ENCODE measurements at regions not wholly inside any gene's neighbourhood (a gene's known extent, or its start where the extent isn't known, plus 50 kb on each side); places are given as distances from the start of the nearest gene placed in this dataset.
A peak's percentile ranks its signal among the peaks of the same experiment; 100 is the strongest.
"Not testable (repeated sequence)": the region's sequence is repeated elsewhere in the genome, so short reads cannot be mapped to it uniquely, and the experiment has no call there.

DNA sequence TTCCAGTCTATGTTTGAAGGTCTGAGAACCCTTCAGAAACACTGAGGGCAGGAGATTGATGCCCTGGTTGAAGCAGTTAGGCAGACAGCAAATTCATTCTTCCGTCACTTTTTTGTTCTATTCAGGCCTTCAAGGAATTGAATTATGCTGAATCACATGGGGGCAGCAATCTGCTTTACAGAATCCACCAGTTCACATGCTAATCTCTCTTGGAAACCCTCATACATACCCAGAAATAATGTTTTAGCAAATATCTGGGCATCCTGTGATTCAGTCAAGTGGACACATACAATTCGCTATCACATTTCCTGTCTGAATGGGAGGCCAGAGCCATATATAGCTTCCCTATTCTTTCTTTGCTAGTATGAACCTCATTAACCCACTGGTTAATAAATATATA is 301.4 kb upstream of the CNTNAP5 start:
- DNase-seq = no peak

- no peak for DNase-seq
These were observed 292.5 kb upstream of the CNTNAP5 start for GRCh38 chr2:123732563-123732962.

DNA sequence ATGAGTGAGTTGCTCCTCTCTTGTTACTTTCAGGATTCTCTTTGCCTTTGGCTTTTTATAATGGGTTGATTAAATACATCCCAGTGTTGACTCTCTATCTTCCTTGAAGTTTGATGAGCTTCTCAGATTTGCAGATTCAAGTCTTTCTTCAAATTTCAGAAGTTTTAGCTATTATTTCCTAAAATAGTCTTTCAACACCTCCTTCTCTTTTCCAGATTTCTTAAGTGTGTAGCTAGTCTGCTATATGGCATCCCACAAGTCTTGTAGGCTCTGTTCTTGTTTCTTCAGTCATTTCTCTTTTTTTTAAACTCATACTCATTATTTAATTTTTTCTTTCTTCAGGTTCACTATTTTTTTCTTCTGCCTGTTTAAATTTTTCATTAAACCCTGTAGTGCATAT is 287.7 kb upstream of the CNTNAP5 start:
- peak; percentile 9 to 55 for DNase-seq

DNA sequence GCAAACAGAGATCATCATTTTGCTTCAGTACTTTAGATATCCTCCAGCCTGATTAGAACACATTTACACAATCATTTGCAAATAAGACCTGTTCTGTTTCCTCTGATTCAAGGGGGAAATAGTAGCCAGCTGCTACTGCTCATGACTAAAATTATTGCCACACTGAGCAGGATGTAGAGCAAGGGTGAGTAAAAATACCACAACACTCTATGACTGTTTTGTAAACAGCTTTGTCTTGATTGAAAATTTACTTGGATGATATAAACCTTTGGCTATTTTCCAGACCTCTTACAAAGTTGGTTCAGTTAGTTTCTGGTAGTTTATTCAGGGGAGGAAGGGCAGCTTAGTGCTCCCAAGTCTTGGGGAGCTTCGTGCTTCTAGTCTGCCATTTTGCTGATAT is 286.4 kb upstream of the CNTNAP5 start:
- peak; percentile 55 to 69 for DNase-seq

DNA sequence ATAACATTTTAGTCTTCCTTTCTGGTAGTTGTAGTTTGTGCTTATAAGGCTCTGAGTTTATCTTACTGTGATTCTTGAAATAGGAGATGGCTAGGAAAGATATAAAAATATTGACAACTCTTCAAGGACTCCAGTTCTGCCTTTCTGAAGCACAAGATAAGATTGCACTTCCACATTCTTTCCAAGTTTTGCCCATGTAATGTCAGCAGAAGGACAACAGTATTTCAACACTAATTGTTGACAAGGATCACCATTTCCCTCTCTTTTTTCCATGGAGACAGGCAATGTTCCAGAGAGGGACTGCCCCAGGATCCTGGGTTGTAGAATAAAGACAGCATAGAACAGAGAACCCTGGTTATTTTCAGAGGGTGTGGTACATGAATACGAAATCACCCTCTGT is 279.1 kb upstream of the CNTNAP5 start:
- DNase-seq = peak; percentile 17 to 20

- peak in 1 of 2 donors; percentile 35 for DNase-seq
These were observed 277.8 kb upstream of the CNTNAP5 start for GRCh38 chr2:123747326-123747725.

- DNase-seq = no peak
These were observed 262.9 kb upstream of the CNTNAP5 start for GRCh38 chr2:123762221-123762620.

DNA sequence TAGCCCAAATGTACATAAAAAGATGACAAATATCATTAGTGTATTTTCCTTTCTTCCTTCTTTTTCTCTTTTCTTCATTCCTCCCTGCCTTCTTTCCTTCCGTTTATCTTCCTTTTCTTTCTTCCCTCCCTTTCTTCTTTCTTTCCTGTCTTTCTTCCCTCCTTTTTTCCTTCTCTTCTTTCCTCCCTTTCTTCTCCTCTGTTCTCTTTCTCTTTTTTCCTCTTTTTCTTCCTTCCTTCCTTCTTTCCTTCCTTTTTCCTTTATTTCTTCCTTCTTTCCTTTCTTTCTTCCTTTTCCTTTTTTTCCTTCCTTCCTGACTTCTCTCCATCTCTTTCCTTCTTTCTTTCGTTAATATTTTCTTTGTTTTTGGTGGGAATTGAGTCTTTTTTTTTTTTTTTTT is 256.9 kb upstream of the CNTNAP5 start:
- DNase-seq = no peak

DNA sequence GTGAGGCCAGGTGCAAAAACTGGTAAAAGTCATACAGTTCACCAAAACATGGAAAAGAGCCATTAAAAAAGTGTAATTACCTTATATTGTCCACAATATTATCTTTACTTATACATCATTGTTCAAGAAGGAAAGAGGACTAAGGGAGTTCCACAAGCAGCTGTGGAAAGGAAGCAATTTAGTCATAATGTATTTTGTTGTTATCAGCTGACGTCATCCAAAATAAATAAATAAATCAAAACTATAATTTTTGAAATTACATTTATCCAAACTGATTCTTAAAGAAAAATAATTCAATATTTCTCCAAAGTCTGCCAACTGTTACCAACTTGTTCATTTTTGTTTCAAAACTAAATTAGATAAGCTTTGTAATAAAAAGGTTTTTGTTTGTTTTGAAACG is 256.1 kb upstream of the CNTNAP5 start:
- DNase-seq = no peak

DNA sequence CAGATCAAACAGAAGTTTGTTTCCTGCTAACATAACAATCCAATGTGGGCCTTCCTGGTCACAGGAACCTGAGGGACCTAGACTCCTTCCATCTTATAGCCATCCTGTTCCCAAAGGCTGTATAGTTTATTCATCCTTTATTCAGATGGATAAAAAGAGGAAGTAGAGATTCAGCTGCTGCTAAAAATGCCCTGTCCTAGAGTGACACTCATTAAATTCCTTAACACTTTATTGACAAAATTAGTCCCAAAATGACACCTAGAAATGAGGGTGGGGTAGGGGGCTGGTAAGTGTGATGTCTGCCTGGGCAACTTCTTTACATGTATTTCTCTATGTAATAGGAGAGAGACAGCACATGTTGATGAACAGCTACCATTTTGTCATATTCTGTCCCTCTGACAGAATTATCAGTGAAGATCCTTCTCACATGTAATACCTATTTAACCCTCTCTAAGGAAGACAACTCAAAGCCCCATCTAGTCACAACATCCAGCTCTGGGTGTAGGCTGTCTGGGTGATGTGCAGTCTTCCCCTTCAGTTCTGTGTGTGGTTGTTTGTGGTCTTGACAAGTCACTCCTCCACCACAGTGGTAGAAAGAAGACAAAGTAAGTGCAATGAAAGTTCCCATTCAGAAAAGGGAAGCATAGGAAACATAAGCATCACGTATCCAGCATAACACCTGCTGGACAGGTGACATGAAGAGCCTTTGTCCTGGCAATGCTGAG is 253.9 kb upstream of the CNTNAP5 start:
- no peak for DNase-seq

DNA sequence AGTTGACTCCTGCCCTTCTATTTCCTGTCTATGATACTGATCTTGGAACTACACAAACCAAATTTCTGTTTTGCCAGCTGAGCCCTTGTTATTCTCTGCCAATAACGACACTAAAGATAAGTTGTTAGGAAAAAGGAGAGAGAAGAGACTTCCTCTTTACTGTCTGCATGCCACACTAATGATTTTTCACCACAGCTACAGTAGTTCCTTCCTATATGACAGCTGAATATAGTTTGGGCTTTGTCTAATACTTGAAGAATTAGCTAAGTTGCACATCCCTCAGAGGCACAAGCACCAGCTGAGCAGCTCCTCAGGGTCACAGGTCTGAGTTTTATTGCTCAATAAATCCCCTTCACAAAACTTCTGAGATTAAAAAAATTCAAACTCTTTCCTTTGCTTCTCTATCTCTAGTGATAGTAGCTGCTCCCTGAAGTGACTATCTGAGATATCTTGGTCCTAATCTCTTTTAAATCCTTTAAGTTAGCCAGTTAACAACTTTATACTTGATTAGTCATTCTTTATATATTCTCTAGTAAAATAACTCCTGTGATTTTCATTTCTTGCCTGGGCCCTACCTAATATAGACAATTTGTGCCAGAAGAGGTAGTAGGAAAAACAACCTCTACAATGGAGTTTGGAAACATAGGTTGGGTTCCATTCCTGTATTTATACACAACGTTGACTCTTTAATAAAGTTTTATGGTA is 253.0 kb upstream of the CNTNAP5 start:
- DNase-seq = no peak

DNA sequence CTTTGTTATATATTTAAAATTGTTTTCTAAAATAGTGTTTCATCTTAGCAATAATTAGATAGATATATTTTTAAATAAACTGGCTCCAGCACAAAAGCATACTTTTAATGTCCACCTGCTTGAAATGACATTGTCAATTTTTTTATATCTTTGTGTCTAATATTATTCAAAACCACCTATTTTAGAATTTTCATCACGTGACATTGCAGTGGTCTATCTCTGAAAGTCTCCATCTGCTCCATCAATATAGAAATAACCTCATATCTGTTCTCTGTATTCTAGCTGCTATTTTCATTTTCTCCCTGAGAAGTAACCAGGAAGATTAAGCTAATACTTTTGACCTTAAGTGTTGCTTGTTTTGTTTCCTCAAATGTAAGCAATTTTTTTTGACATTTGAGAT is 248.0 kb upstream of the CNTNAP5 start:
- no peak for DNase-seq

DNA sequence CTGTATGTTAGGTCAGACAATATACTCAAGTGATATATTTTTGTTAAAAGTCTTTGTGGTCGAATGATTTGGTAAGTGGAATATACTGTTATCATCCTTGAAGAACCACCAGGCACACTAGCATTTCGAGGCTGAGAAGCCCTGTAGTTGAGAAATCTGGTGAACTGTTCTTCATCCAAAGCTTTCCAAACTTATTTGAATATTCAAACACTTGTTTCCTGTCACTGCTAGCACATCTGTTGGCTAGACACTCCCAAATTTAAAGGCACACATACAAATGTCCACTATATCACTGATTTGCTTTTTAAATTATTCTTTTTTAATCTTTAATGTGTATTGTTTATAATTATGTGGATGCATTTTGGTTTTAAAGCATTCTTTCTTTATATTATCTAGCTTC is 241.9 kb upstream of the CNTNAP5 start:
- DNase-seq = no peak

DNA sequence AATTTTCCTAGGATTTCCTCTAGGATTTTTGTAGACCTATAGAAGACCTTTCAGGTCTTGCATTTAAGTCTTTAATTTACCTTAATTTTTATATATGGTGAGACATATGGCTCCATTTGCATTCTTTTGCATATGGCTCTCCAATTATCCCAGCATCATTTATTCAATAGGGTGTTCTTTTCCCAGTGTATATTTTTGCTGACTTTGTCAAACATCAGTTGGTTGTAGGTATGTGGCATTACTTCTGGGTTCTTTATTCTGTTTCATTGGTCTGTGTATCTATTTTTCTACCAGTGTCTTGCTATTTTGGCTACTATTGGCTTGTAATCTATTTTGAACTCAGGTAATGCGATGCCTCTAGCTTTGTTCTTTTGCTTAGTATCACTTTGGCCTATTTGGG is 239.8 kb upstream of the CNTNAP5 start:
- DNase-seq = no peak

GRCh38 chr2:123791207-123791606 is 233.9 kb upstream of the CNTNAP5 start:
- no peak for DNase-seq

- no peak for DNase-seq
These were observed 233.4 kb upstream of the CNTNAP5 start for GRCh38 chr2:123791684-123792083.

- not testable (repeated sequence) for DNase-seq
These were observed 221.0 kb upstream of the CNTNAP5 start for GRCh38 chr2:123804126-123804525.

DNA sequence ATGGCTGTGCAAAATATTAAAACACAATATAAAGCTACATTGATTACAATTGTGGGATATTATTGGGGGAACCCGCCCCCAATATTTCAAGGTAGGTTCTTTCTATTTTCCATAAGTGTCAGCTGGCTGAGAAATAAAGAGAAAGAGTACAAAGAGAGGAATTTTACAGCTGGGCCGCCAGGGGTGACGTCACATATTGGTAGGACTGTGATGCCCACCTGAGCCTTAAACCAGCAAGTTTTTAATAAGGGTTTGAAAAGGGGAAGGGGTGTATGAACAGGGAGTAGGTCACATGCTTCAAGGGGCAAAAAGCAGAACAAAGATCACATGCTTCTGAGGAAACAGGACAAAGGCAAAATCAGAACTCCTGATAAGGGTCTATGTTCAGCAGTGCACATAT is 219.3 kb upstream of the CNTNAP5 start:
- not testable (repeated sequence) for DNase-seq

GRCh38 chr2:123808243-123808642 is 216.8 kb upstream of the CNTNAP5 start:
- no peak for DNase-seq

DNA sequence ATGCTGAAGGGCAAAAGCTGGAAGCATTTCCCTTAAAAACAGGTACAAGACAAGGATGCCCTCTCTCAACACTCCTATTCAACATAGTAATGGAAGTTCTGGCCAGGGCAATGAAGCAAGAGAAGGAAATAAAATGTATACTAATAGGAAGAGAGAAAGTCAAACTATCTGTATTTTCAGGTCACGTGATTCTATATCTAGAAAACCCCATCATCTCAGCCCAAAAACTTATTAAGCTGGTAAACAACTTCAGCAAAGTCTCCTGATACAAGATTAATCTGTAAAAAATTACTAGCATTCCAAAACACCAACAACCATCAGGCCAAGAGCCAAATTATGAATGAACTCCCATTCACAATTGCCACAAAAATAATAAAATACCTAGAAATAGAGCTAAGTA is 213.2 kb upstream of the CNTNAP5 start:
- DNase-seq = no peak

- no peak for DNase-seq
These were observed 208.9 kb upstream of the CNTNAP5 start for GRCh38 chr2:123816203-123816602.

GRCh38 chr2:123816928-123817327 is 208.2 kb upstream of the CNTNAP5 start:
- DNase-seq = no peak

DNA sequence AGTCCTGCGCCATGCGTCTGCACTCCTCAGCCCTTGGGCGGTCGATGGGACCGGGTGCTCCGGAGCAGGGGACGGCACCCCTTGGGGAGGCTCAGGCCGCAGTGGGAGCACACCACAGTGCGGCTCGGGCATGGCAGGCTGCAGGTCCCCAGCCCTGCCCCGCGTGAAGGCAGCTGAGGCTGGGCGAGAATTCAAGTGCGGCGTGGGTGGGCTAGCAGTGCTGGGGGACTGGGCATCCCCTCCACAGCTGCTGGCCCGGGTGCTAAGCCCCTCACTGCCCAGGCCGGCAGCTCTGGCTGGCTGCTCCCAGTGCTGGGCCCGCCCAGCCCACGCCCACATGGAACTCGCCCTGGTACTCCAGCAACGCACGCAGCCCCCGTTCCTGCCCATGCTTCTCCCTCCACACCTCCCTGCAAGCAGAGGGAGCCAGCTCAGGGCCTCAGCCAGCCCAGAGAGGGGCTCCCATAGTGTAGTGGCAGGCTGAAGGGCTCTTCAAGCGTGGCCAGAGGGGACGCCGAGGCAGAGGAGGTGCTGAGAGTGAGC is 198.3 kb upstream of the CNTNAP5 start:
- DNase-seq = no peak

- DNase-seq = no peak
These were observed 185.8 kb upstream of the CNTNAP5 start for GRCh38 chr2:123839326-123839725.

Data from inflammatory macrophage treated with lipopolysaccharide for 1 hour (primary cell).